Spleen (tissue), 7 donors: ENCODE measurements at regions not wholly inside any gene's neighbourhood (a gene's known extent, or its start where the extent isn't known, plus 50 kb on each side); places are given as distances from the start of the nearest gene placed in this dataset.

Experiments
- POLR2A ChIP-seq, 3 donors: fragments of 450-650 bp; IDR thresholded peaks; one replicate each; pipeline ENCODE4 v1.5.1; 2017; ENCODE audit warnings: antibody characterized with exemption in 3 of 3, mild to moderate bottlenecking in 1 of 3
- POLR2AphosphoS5 ChIP-seq, 3 donors: sonication (generic); formaldehyde crosslinking; IDR thresholded peaks; one replicate each; pipeline ENCODE4 v1.5.1; 2017; ENCODE audit warnings: antibody characterized with exemption in 3 of 3
- TF ChIP-seq, protein P1 (sequence below), 11 experiments: fragments of 200-600 bp in 7 of 11; fragments of 450-650 bp in 4 of 11; sonication (generic) in 4 of 11; IDR thresholded peaks in 8 of 11; conservative IDR thresholded peaks in 3 of 11; 1 replicate in 7 of 11; 2 replicates in 4 of 11; pipeline versions ENCODE4 v1.4.0 to v1.8.0; 2016 to 2021; ENCODE audit warnings: antibody characterized with exemption in 11 of 11, inconsistent platforms in 4 of 11, mild to moderate bottlenecking in 1 of 11
- donor health status: DM: no; HTN: no; CAD: no; lungs with moderate emphysema.
- donor health status: DM: no; HTN: no; CAD: no.
- donor health status: DM: no; HTN: no; CAD: no.

DNA sequence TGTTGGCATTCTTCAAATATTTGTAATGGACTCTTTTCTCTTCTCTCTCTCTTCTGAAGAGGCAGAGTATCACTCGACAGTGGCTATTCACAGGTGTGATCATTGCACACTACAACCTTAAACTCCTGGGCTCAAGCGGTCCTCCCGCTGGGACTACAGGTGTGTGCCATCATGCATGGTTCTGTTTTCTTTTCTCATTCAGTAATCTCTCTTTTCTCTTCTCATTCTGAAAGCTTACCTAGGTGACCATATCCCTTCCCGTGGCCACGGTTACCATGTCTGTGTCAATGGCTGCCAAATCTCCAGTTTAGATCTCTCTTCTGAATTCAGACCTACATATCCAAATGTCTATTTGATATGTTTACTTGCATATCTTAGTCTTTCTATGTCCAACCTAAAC lies 96.3 kb downstream of the SOX2 start:
- TF ChIP-seq, protein P1, sequence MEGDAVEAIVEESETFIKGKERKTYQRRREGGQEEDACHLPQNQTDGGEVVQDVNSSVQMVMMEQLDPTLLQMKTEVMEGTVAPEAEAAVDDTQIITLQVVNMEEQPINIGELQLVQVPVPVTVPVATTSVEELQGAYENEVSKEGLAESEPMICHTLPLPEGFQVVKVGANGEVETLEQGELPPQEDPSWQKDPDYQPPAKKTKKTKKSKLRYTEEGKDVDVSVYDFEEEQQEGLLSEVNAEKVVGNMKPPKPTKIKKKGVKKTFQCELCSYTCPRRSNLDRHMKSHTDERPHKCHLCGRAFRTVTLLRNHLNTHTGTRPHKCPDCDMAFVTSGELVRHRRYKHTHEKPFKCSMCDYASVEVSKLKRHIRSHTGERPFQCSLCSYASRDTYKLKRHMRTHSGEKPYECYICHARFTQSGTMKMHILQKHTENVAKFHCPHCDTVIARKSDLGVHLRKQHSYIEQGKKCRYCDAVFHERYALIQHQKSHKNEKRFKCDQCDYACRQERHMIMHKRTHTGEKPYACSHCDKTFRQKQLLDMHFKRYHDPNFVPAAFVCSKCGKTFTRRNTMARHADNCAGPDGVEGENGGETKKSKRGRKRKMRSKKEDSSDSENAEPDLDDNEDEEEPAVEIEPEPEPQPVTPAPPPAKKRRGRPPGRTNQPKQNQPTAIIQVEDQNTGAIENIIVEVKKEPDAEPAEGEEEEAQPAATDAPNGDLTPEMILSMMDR (IDR thresholded peaks at IDR 0.05 in 8 of 11, conservative IDR thresholded peaks at IDR 0.05 in 3 of 11) = no peak
- no peak for TF ChIP-seq POLR2AphosphoS5 (IDR thresholded peaks at IDR 0.05)
- no peak for TF ChIP-seq POLR2A (IDR thresholded peaks at IDR 0.05)
